Pons (tissue), 1 donor: ENCODE measurements at regions not wholly inside any gene's neighbourhood (a gene's known extent, or its start where the extent isn't known, plus 50 kb on each side); places are given as distances from the start of the nearest gene placed in this dataset.

Source experiments
- DNase-seq: peaks from one replicate; pipeline ENCODE4 v3.0.0-alpha.2; 2016; ENCODE audit warnings: low spot score

DNA sequence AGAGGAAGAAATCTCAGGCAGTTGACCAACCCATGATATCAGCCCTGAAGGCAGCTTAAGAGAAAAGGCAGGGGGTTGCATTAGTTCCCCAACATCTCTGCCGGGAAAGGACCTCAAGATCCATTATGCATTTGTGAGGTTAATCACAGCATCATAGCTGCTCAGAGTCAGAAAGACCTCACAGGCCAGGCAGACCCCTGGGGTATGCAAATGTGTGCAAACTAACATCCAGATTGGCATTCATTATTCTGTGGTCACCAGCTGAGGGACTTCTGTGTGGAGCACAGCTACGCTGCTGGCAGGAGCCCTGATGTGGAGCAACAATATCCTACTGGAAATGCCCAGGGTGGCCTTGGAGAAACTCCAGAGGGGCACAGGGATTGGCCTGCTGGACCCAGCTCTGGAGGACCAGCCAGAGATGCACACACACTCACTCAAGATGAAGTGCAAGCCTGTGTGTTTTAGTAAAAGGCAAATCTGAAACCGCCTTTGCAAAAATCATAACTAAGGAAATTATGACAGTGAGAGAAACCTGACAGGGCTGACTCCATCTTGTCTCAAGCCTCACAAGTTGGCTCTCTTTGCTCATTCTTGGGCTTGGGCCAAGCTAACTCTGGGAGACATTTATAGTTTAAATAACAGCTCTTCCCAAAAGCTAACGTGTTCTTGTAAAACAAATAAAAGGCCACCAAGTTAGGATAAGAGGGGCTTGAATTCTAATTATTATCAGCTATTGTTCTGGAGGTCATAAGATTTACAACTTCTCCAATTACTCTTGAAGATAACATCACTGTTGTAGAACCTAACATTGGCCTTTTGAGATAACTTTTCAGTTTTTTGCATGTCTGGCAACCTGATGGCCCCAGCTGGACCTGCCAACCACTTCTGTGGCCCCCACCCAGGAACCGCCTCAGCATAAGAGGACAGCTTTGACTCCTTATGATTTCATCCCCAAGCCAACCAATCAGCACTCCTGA lies 257.1 kb downstream of the UACA start:
- DNase-seq = no peak

DNA sequence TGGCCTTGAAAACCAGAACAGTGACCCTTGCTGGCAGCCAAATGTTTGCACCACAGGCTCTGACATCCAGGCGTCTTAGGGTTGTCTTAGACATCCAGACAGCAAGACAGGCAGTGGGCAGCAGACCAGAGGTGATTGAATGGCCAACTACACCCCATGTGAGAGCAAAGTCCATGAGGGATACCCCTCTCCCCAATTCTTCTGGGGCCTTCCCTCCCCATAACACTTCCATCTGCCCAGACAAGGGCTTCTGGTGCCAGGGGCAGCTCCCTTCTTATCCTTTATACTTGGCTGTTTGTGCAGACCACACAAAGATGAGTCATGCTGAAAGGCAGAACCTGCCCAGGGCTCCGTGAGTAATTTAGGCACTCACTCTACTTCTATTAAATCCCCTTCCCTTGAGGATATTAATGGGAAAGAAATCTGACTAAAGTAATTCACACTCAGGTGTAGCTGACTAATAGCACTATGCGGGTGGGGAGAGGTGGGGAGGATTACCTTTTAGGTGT lies 257.9 kb downstream of the UACA start:
- no peak for DNase-seq

DNA sequence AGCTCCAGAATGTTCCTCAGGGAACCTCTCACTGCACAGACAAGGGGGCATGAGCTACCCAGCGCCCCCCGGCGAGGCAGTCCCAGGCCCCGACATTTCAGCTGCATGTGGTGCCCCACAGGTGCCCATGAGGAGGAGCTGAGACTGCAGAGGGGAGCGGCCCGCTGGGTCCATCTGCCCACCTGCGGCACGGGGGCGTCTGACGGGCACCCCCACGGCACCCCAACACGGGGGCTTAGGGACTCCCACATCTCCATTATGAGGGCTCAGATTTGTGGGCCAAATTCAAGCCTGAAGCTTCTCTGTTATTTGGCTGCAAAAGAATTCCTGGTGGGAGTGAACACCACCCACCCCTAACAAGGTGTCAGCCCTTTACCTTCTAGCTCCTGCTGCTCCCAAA lies 258.4 kb downstream of the UACA start:
- DNase-seq = no peak

DNA sequence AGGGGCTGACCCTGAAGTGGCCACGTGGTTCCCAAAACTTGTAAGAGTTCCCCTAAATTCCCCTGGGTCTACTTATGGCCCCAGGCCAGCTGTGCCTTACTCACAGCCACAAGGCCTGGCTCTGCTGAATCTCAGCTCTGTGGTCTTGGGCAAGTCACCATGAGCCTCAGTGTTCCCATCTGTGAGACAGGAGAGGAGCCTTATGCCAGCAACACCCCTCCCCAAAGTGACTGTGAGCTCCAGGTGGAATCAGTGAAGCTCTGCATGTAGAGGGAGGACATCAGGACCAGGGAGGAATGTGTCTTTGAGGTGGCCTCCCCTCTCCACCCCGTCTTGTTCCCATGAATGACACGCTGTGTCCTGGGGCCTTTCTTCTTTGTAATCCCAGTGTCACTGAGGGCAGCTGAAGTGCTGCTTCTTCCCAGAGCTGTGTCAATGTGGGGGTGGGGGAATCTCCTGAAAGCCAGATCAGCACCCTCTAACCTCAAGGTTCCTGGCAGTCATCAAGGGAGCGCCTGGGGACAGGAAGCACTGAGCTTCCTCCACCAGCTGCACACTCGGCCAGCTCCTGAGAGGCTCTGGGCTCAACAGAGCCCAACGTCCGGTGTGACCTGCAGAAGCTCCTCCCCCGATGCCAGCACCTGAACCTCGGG lies 258.9 kb downstream of the UACA start:
- DNase-seq = peak; percentile 51

DNA sequence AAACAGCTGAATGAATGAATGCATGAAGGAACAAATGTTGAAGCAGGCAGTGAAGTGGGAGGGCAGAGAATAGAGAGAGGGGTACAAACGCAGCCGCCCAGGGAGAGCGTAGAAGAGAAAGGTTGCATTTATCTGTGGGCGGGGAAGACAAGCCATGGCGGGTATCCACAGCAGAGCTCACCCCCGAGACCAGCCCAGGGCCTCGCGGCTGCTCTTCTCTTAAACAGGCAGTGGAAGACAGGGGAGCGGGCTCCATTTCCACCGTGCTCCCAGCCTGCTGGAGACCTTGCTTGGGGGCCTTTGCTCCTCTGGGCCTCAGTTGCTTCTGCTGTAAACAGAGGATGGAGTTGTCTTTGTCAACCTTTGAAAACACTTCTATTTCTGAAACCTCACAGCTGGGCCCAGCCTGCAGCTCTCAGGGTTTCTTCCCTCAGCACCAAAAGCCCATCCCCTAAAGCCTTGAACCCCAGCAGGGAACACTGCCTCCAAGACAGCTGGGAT lies 259.5 kb downstream of the UACA start:
- DNase-seq = no peak

DNA sequence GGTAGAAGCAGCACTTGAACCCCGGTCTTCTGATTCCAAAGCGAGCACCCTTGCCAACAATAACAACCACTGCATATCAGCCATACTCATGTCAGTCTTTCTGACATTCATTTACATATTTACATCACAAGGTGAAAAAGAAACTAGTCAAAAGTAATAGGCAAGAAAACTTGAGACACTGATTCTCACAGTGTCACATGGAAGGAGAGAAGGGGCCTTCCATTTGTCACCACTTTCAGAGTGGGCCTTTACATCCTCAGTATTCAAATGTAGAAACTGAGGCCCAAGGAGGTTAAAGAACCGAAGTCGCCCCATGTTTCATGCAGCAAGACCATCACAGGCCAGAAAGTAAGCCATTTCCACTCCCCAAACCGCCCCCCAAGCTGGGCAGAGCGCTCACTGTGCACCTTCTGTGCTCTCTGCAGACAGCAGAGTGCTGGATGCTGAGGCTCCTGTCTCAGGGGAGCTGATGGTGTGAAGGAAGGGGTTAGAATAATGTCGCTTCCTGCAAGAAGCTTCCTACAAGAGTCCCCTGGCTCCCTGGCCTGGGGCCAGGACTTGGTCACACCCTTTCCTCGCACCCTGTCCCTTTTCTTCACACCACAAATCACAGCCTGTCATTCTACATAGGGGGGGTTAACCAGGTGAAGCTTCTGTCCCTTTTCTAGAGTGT lies 260.1 kb downstream of the UACA start:
- no peak for DNase-seq

DNA sequence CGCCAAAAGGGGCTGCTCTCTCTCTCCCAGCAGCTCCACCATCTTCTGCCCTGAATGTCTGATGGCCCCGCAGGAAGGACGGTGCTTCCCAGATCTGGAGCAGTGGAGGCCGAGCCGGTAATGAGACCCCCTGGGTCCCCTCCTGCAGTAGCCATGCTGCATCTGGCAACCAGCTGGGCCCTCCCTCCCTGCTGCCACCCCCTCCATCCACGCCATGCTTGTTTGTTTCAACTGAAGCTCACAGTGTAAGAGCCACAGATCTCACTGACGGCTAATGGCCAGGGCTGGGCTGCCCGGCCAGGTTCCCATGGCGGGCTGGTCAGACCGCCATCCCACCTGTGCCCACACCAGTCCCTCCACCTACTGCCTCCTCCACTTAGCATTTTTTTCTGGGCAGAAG lies 260.8 kb downstream of the UACA start:
- DNase-seq = no peak

DNA sequence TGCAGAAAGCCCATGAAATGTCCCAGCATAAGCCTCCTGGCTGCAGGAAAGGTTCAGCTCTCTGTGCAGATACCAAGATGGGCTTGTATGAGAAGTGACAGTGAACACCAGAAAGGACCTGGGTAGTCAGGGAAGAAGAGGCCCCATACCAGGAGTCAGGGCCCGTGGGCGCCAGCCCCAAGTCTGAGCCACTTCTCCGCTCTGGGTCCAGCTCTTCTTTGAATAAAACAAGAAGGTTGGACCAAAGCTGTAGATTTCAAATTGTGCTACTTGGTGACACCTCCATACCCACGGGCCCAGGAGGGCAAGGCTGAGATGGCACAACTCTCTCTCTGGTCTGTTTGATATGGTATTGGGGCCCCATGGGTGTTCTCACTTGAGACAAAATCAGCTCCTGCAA lies 261.5 kb downstream of the UACA start:
- no peak for DNase-seq

DNA sequence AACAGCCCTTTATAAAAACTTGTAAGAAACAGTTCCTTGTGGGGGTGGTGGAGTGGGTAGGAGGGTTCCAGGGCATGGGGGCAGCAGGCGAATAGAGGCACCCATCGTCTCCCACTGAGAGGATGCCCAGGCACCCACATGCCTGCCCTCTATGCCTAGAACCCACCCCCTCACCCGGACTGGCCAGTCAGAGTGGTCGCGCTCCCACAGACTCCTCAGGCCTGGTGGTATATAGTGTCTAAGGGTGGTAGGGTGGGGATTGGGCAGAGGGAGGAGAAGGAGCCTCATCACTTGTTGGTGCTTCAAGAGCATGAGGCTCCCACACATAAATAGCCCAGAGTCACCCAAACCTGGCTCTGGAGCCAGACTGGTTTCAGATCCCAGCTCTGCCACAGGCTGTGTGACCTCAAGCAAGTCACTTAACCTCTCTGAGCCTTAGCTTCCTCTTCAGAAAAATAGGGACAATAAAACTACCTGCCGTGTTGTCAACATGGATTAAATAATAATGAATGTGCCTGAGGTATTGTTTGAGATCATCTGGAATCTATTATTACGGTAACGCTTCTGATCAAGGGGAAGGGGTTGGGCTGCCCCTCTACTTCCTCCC lies 262.1 kb downstream of the UACA start:
- no peak for DNase-seq

DNA sequence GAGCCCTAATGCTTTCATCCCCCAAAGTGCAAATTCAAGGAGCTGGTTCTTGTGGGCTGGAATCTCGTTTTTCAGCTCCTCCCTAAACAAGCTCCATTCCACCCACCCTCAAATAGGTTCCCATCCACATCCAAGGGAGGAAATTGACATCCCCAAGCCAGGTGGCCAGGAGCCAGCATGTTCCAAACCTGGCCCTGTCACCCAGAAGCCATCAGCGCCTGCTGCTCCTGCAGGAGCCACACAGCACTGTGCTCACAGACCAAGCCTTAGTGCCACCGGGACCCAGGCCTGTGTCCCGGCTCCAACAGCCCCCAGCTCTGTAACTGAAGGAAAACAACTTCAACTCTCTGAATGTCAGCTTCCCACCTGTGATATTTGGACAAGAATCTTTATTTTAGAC lies 263.6 kb downstream of the UACA start:
- no peak for DNase-seq

DNA sequence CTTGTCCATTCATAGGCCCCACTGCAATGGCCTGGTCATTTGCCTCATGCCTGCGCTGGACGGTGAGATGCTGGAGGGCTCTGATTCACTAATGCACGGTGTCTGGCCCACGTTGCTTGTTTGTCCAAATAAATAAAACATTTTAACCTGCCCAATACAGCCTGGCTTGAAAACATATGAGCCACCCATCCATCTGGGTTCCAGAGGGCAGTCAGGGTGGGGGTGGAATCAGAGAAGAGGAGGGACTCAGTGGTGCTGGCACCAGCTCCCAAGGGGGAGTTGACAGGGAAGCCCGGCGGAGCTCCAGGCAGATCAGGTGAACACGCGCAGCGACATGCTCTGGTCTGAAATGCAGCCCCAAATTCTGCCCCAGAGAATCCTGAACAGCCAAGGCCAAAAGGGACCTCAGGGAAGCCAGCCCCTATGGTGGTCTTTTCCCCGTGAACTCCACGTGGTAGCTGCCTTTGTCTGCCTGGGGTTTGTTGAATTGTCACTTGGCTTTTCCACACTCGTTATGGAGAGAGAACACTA lies 265.2 kb downstream of the UACA start:
- DNase-seq = no peak

DNA sequence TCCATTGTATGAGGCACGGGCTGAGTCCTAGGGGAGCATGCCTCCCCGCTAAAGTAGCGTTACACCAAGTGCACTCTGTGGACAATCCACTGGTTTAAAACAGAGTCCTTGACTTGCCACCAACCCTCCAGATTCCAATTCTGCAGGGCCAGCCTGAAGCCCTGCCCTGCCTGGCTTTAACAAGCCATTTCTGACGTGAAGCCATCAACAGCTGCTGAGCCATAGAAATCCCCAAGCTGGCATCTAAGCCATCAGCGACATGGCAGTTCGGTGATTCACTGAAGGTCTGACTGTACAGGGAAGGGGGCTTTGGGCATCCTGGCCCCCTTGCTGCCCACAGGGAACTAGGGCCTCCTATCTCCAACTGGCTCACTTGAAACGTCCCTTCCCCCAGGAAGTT lies 265.7 kb downstream of the UACA start:
- DNase-seq = no peak

DNA sequence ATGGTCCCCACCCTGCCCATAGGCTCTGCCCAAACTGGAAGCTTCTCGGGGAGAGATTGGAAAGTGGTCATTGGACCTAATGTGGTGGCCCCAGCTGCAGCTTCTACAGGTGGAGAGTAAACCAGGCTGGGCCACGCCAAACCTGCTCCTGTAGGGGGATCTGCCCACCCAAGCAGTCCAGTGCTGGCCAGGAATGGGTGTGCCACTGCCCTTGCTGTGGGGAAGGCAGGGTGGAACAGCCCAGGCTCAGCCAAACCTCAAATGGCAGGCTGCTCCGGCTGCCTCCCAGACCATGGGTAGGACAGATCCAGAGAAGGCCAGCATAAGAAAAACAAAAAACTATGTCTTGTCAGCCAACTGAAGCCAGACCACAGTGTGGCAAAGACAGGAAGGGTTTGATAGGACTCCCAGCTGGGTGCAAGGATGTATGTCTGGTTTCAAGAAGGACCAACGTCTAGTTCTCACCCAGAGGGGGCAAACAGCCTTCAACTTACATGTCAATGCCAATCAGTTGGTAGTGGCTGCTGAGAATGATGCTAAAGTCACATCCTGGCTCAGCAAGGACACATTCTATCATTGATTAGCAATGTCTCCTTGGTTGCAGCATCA lies 267.3 kb downstream of the UACA start:
- no peak for DNase-seq

DNA sequence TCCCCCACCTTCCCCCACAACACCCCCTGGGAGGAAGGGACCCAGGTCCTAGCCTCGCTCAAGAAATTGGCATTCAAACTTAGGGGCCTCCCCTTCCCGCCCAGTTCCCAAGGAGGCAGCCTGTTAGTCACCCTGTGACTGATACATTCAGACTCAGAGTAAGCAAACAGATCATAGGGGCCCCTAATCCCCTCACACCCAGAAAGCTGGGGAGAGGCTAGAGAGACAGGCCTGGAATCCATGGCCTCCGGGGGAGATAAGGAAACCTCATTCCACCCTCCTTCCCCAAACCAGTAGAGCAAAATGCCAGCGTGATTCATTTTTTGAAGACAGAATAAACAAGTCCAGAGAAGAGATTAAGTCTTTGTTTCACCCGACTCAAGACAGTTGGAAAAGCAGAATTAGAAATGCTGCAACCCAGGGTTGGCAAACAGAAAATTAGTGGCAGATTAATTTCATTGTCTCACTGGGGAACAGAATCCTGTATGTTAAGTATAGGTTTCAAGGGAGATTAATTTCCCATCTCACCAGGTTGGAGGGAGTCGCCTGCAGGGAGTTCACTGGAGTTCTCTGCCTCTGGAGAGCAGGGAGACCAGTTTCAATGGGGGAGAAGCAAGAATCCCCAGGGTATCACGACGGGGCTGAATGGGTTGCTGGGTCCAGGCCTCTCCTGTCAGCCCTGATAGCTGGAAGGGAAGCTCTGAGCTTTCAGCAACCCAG lies 268.3 kb downstream of the UACA start:
- DNase-seq = no peak

DNA sequence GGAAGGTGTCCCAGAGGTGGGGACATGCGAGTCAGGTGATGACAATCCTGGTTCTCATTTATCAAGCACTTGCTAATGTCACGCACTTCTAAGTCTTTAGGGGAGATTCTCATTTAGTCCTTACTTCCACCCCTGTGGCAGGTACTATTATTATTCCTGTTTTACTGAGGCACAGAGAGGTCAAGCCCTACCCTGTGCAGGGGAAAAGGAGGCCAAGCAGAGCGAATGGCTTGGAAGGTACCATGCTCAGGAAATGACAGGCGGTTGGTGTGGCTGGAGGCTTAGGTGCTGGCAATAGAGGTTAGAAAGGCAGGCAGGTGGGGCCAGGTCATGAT lies 268.9 kb downstream of the UACA start:
- no peak for DNase-seq

DNA sequence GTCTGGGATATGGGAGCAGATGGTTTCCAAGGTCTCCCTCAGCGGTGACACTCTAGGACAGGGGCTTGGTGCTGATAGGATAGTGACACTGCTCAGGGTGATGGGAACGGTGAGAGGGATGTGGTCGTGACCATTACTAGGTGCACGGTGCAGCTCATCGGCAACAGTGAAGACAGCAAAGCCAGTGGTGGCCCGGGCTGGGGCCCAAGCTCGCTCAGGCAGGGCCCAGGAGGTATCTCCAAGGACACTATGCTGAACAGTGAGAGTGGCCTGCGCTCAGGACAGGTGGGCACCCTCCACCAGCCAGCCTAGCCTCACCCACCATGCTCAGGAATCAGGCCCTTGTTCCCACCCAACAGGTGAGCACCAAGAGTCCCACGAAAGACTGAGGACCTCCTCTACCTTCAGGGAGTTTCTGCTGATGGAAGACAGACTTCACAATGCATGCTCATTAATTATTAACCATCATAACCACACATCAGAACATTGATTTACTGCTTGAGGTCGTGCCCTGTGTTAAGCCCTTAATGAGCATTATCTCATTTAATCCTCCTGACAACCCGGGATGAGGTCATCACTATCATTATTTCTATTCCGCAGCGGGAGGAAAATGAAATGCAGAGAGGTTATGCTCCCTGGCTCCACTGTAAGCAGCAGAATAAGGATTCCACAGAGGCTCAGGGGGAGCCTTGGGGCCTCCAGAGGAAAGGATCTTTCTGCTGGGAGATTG lies 269.4 kb downstream of the UACA start:
- no peak for DNase-seq

DNA sequence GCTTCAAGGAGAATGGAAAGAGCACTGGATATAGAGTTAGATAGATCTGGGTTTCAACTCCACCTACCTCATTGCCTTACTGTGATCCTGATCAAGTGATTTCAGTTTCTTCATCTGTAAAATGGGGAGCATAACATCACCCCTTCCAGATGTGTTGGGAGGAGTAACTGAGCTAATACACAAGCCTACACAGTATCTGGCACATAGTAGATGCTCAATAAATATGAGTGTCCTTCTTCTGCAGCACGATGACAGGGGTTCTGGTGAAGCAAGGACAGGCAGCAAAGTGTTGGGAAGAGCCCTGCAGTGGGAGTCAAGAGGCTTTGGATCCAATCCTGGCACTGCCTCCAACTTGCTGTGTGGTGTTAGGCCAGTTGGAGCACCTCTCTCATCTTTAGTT lies 270.0 kb downstream of the UACA start:
- no peak for DNase-seq

DNA sequence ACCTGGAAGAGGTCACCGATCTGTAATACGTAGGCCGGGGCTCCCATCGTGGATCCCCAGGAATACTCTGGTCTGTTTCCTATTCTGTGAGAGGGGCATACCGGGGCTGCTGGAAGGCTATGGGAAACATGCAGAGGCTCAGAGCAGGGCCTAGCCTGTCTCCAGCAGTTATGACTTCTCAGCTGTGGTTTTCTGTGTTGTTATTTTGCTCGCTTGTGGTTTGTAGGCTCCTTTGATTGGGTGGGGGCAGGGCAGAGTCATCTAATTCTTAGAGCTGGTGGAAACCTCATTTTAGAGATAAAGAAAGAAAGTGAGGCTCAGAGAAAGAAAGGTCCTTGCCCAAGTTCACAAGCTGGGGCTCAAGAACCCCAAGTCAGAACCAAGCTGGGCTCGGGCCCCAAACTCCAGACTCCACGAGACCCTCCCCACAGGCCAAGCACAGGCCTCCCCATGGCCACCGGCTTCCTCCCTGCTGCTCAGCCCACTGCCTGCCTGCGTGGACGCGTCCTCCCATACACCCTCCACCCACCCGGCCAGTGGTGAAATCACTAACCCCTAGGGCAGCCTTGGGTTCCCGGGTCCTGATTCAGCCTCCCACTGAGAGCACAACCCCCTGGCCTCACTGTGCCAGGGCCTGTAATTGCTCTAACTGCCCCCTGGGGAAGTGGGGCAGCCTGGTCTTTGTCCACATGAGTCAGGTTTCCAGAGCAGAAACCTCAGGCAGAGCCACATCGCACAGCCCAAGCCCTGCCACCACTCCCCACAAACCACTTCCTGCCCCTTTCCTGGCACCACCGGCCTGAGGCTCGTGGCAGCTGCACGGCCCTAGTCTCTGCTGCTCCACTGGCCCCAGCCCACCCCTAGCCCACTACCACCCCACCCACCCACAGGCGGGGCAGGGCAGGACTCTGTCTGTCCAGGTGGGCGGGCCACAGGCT lies 270.8 kb downstream of the UACA start:
- DNase-seq = peak; percentile 35

DNA sequence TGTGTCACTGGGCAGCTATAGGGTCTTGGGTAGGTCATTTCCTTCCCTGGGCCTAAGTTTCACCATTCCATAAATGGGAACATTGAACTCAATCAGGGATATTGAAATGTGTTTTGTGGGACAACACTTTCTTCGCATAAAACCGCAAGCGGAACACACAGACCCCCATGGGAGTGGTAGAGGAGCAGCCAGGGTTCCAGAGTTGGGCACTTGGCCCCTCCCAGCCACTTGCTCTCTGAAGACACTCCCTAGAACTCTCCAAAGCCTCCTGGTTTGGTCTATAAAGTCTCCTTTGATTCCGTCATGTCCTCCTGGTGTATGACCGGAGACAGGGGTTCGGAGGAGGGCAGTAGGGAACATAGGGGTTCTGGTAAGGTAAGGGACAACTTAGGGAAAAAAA lies 271.7 kb downstream of the UACA start:
- no peak for DNase-seq
